Neural progenitor cell (in vitro differentiated cells): ENCODE measurements at regions not wholly inside any gene's neighbourhood (a gene's known extent, or its start where the extent isn't known, plus 50 kb on each side); places are given as distances from the start of the nearest gene placed in this dataset.

Experiments used
- EZH2 ChIP-seq: fragments of 200-600 bp; sonication (generic); IDR thresholded peaks from 2 replicates; pipeline ENCODE4 v1.6.1; 2017; ENCODE audit warnings: antibody characterized with exemption, mild to moderate bottlenecking, moderate library complexity
- EZH2phosphoT487 ChIP-seq: fragments of 200-600 bp; sonication (generic); IDR thresholded peaks from 2 replicates; pipeline ENCODE4 v1.6.1; 2017; ENCODE audit warnings: antibody characterized with exemption
- TF ChIP-seq, protein P1 (sequence below): fragments of 200-600 bp; sonication (generic); IDR thresholded peaks from 2 replicates; pipeline ENCODE4 v1.5.1; 2017; ENCODE audit warnings: antibody characterized with exemption, mild to moderate bottlenecking

DNA sequence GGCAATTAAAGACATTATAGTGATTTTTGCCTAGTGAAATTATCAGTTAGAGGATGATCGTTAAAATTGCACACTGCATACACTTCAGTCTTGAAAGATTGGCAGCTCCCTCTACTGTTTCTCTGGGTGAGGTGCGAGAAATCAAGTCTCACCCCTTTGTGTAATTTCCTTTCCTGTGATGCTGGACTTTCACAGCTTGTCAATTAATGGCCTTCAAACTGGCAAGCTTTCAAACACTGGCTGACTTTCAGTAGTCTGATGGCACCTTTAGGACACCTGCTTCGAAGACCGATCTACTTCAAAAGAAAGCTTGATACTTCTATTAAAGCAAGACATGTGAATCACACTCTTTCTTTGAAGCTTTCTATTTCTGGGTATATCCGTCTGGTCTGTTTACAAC, 706.7 kb upstream of the PTPRD start:
- TF ChIP-seq, protein P1, sequence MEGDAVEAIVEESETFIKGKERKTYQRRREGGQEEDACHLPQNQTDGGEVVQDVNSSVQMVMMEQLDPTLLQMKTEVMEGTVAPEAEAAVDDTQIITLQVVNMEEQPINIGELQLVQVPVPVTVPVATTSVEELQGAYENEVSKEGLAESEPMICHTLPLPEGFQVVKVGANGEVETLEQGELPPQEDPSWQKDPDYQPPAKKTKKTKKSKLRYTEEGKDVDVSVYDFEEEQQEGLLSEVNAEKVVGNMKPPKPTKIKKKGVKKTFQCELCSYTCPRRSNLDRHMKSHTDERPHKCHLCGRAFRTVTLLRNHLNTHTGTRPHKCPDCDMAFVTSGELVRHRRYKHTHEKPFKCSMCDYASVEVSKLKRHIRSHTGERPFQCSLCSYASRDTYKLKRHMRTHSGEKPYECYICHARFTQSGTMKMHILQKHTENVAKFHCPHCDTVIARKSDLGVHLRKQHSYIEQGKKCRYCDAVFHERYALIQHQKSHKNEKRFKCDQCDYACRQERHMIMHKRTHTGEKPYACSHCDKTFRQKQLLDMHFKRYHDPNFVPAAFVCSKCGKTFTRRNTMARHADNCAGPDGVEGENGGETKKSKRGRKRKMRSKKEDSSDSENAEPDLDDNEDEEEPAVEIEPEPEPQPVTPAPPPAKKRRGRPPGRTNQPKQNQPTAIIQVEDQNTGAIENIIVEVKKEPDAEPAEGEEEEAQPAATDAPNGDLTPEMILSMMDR, result peak; percentile 72
- TF ChIP-seq EZH2 (no peak), EZH2phosphoT487 (no peak)
